ENCODE measurements at regions not wholly inside any gene's neighbourhood (a gene's known extent, or its start where the extent isn't known, plus 50 kb on each side); places are given as distances from the start of the nearest gene placed in this dataset.
A peak's percentile ranks its signal among the peaks of the same experiment; 100 is the strongest.

DNA sequence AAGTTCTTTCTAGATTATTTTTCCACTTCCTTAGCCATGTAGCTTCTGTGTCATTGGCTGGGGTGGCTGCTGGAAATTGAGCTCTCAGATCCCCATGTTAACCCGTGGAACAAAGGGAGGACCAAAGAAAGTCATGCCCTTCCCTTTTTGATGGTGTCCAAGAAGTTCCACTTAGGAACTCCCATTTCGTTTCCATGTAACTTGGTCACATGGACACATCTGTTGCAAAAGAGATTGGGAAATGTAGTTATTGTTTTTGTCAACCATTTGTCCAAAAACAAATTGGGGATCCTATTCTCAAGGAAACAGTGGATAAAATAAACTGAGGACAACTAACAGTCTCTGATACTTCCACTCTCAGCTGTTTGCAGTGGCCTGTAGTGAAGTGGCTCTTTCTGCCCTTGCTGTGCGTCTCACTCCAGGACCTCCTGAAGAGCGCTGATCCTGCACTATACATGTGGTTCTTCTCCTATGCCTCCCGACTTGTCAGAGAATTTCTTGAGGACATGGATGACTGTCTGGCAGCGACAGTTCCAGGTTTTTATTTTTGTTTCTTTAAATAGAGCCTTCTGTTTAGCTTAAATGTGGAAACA lies 125.3 kb upstream of the LNX1 start:
- Histone ChIP-seq H3K36me3 (ENCODE audit: control insufficient read depth, insufficient read depth, low read length) (no peaks in the 10 kb centered on the region), H3K4me3 (ENCODE audit: low read depth, low read length) (no peak overlapping the region), H3K27me3 (ENCODE audit: control insufficient read depth, insufficient read depth, low read length) (no peaks in the 10 kb centered on the region)
- DNase-seq (ENCODE audit: low read depth) = no peak
- ChIA-PET POLR2A (no interaction called here), CTCF (interaction anchor here (1.1 to 3.3 kb wide), 2 partner anchors 10 to 48 kb away, joined by 3 to 21 read pairs; no protein-coding TSS in a partner anchor)
- TF ChIP-seq, protein P1, sequence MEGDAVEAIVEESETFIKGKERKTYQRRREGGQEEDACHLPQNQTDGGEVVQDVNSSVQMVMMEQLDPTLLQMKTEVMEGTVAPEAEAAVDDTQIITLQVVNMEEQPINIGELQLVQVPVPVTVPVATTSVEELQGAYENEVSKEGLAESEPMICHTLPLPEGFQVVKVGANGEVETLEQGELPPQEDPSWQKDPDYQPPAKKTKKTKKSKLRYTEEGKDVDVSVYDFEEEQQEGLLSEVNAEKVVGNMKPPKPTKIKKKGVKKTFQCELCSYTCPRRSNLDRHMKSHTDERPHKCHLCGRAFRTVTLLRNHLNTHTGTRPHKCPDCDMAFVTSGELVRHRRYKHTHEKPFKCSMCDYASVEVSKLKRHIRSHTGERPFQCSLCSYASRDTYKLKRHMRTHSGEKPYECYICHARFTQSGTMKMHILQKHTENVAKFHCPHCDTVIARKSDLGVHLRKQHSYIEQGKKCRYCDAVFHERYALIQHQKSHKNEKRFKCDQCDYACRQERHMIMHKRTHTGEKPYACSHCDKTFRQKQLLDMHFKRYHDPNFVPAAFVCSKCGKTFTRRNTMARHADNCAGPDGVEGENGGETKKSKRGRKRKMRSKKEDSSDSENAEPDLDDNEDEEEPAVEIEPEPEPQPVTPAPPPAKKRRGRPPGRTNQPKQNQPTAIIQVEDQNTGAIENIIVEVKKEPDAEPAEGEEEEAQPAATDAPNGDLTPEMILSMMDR (IDR thresholded peaks at IDR 0.05; ENCODE audit: insufficient read depth, low read depth, low read length) = no peak

DNA sequence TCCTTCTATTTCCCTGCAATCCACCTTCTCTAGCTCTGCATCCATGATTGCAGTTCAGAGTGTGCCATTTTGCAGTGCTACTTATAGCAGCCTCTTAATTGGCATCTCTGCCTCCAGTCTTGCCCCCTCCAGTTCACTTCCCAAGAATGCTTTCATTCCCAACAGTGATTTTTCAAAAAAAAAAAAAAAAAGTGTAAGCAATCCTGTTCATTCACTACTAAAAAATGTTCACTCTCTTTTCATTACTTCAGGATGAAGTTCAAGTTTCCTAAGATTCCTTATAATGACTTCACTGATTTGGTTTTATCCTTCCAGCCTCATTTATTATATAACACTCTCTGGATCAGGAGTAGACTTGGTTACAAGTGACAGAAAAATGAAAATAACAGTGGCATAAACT lies 124.7 kb upstream of the LNX1 start:
- H3K27me3 ChIP-seq (ENCODE audit: control insufficient read depth, insufficient read depth, low read length) = no peaks in the 10 kb centered on the region
- no peaks in the 10 kb centered on the region for H3K36me3 ChIP-seq (ENCODE audit: control insufficient read depth, insufficient read depth, low read length)
- H3K4me3 ChIP-seq (ENCODE audit: low read depth, low read length) = no peak overlapping the region
- ChIA-PET POLR2A (no interaction called here), CTCF (interaction anchor here (1.1 to 3.3 kb wide), 3 partner anchors 10 to 49 kb away, joined by 3 to 21 read pairs (median 12); no protein-coding TSS in a partner anchor)
- DNase-seq (ENCODE audit: low read depth) = peak; percentile 8
- TF ChIP-seq, protein P1 (IDR thresholded peaks at IDR 0.05; ENCODE audit: insufficient read depth, low read depth, low read length) = no peak

DNA sequence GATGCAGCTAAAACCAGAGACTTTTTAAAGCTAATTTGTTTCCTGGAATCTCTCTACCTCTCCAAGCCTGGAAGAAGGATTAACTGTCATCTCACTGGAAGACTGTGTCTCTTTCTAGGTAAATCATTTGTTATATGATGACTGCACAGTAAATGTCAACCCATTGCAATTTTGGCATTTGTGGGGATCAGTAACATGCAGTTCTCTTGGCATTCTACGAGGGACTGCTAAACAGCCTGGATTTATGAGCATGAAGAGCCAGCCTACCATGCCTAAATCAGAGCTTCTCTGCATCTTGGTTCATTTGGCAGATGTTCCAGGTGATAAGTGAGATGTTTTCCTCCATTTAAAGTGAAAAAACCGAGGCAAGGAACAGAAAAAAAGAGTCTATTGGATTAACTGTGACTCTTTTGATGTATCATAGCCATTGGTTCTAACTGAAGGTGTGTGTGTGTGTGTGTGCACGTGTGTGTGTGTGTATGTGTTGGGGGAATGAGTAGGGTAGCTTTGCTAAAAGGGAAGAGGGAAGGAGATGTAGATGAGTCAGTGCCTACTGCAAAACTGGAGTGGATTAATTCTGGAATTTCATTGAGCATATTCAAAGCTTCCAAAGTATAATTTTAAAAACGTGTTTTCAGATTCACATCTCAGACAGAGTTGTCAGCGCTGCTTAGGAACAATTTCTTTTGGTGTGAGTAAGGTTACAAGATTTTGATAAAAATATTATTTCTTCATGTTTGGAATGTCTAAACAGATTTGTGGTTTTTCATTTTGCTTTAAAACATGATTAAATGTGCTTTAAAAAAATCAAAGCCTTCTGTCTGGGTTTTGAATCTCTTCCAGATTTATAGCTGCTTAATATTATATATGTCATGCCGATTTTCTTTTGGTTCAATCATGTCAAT lies 123.2 kb upstream of the LNX1 start:
- TF ChIP-seq, protein P1 (IDR thresholded peaks at IDR 0.05; ENCODE audit: insufficient read depth, low read depth, low read length) = no peak
- DNase-seq (ENCODE audit: low read depth) = peak; percentile 63
- Histone ChIP-seq H3K27me3 (ENCODE audit: control insufficient read depth, insufficient read depth, low read length) (no peaks in the 10 kb centered on the region), H3K36me3 (ENCODE audit: control insufficient read depth, insufficient read depth, low read length) (no peaks in the 10 kb centered on the region), H3K4me3 (ENCODE audit: low read depth, low read length) (no peak overlapping the region)
- CTCF ChIA-PET = interaction anchor here (0.8 to 3.3 kb wide), 5 partner anchors 8 to 519 kb away, joined by 3 to 21 read pairs (median 7); no protein-coding TSS in a partner anchor
- POLR2A ChIA-PET = interaction anchor here (0.7 kb wide), 1 partner anchor 53 kb away, joined by 4 read pairs; no protein-coding TSS in a partner anchor

DNA sequence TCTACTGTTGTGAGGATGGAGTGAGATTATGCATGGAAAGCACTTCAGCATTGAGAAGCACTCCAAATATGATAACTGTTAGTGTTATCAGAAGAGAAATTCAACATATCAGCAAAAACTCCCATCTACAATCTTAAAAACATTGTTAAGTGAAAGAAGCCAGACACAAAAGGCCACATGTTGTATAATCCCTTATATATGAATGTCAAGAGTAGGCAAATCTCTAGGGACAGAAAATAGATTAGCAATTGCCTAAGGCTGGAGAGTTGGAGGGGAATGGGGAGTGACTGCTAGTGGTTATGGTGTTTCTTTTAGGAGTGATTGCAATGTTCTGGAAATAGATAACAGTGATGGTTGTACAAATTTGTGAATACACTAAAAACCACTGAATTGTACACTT lies 122.5 kb upstream of the LNX1 start:
- no peak for DNase-seq (ENCODE audit: low read depth)
- no peaks in the 10 kb centered on the region for H3K27me3 ChIP-seq (ENCODE audit: control insufficient read depth, insufficient read depth, low read length)
- ChIA-PET POLR2A (no interaction called here), CTCF (interaction anchor here (0.9 to 3.3 kb wide), 6 partner anchors 8 to 520 kb away, joined by 3 to 21 read pairs (median 5); no protein-coding TSS in a partner anchor)
- no peak overlapping the region for H3K4me3 ChIP-seq (ENCODE audit: low read depth, low read length)
- H3K36me3 ChIP-seq (ENCODE audit: control insufficient read depth, insufficient read depth, low read length) = no peaks in the 10 kb centered on the region
- TF ChIP-seq, protein P1 (IDR thresholded peaks at IDR 0.05; ENCODE audit: insufficient read depth, low read depth, low read length) = no peak

DNA sequence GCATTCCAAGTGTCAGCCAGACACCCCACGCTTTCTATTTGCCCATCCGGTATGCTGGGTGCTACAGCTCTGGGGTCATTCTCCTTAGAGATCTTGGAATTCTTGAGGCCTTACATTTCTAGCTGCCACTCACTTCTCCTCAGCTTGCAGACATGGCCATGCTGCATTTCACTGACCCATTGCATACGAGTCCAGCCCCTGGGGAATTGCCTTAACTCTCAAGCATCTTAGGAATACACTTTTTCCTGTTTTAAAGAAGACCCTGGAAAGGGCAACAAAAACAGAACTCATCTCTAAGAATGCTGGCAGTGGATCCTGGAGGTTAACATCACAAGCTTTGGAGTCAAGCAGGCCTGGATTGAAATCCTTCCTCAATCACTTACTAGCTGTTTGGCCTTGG lies 122.0 kb upstream of the LNX1 start:
- Histone ChIP-seq H3K36me3 (ENCODE audit: control insufficient read depth, insufficient read depth, low read length) (no peaks in the 10 kb centered on the region), H3K4me3 (ENCODE audit: low read depth, low read length) (no peak overlapping the region), H3K27me3 (ENCODE audit: control insufficient read depth, insufficient read depth, low read length) (no peaks in the 10 kb centered on the region; the same call in 1 of the 2 replicates)
- CTCF ChIA-PET = interaction anchor here (0.5 to 3.2 kb wide), 5 partner anchors 11 to 514 kb away, joined by 3 to 12 read pairs (median 3); no protein-coding TSS in a partner anchor
- TF ChIP-seq, protein P1 (IDR thresholded peaks at IDR 0.05; ENCODE audit: insufficient read depth, low read depth, low read length) = no peak
- DNase-seq (ENCODE audit: low read depth) = no peak
- POLR2A ChIA-PET = no interaction called here
